Glutamatergic neuron (in vitro differentiated cells): ENCODE measurements at regions not wholly inside any gene's neighbourhood (a gene's known extent, or its start where the extent isn't known, plus 50 kb on each side); places are given as distances from the start of the nearest gene placed in this dataset.
"Not testable (repeated sequence)": the region's sequence is repeated elsewhere in the genome, so short reads cannot be mapped to it uniquely, and the experiment has no call there.

ENCODE experiments used
- DNase-seq: peaks from one replicate; pipeline ENCODE4 v3.0.0; 2022
- H3K27ac Mint-ChIP-seq: one replicate; pipeline ENCODE4 v1.8.0; 2020; ENCODE audit warnings: mild to moderate bottlenecking, mixed read lengths, inconsistent platforms; ENCODE audit not compliant: unreplicated experiment
- H3K27me3 Mint-ChIP-seq: one replicate; pipeline ENCODE4 v1.8.0; 2020; ENCODE audit warnings: mild to moderate bottlenecking, moderate library complexity, mixed read lengths, inconsistent platforms; ENCODE audit not compliant: unreplicated experiment
- H3K36me3 Mint-ChIP-seq: one replicate; pipeline ENCODE4 v1.8.0; 2020; ENCODE audit warnings: mild to moderate bottlenecking, mixed read lengths, inconsistent platforms; ENCODE audit not compliant: unreplicated experiment
- H3K4me1 Mint-ChIP-seq: one replicate; pipeline ENCODE4 v1.8.0; 2020; ENCODE audit warnings: mild to moderate bottlenecking, low read depth, mixed read lengths, inconsistent platforms; ENCODE audit not compliant: unreplicated experiment
- H3K4me3 Mint-ChIP-seq: one replicate; pipeline ENCODE4 v1.8.0; 2020; ENCODE audit warnings: mild to moderate bottlenecking, mixed read lengths, inconsistent platforms; ENCODE audit not compliant: unreplicated experiment
- H3K9me3 Mint-ChIP-seq: one replicate; pipeline ENCODE4 v1.8.0; 2020; ENCODE audit warnings: mild to moderate bottlenecking, moderate library complexity, mixed read lengths, inconsistent platforms; ENCODE audit not compliant: unreplicated experiment

GRCh38 chr2:87151835-87152493, 130.3 kb upstream of the PLGLB1 start:
- H3K9me3 Mint-ChIP-seq, H3K4me1 Mint-ChIP-seq, H3K27ac Mint-ChIP-seq, H3K27me3 Mint-ChIP-seq, H3K4me3 Mint-ChIP-seq, DNase-seq, H3K36me3 Mint-ChIP-seq: not testable (repeated sequence)

GRCh38 chr2:87174454-87174853, 152.8 kb upstream of the PLGLB1 start:
- not testable (repeated sequence) for H3K4me3 Mint-ChIP-seq, H3K27ac Mint-ChIP-seq, H3K9me3 Mint-ChIP-seq, H3K27me3 Mint-ChIP-seq, DNase-seq, H3K4me1 Mint-ChIP-seq, H3K36me3 Mint-ChIP-seq

GRCh38 chr2:87183373-87183772, 161.7 kb upstream of the PLGLB1 start:
- H3K4me3 Mint-ChIP-seq, H3K27ac Mint-ChIP-seq, H3K9me3 Mint-ChIP-seq, H3K27me3 Mint-ChIP-seq, H3K36me3 Mint-ChIP-seq, DNase-seq, H3K4me1 Mint-ChIP-seq: not testable (repeated sequence)

GRCh38 chr2:87184260-87184659, 162.6 kb upstream of the PLGLB1 start:
- not testable (repeated sequence) for H3K36me3 Mint-ChIP-seq, H3K9me3 Mint-ChIP-seq, H3K27ac Mint-ChIP-seq, DNase-seq, H3K27me3 Mint-ChIP-seq, H3K4me1 Mint-ChIP-seq, H3K4me3 Mint-ChIP-seq

- not testable (repeated sequence) for DNase-seq, H3K27me3 Mint-ChIP-seq, H3K36me3 Mint-ChIP-seq, H3K27ac Mint-ChIP-seq, H3K4me1 Mint-ChIP-seq, H3K4me3 Mint-ChIP-seq, H3K9me3 Mint-ChIP-seq
Observed at GRCh38 chr2:87189214-87189613, 167.6 kb upstream of the PLGLB1 start.

GRCh38 chr2:87193336-87193735, 171.7 kb upstream of the PLGLB1 start:
- H3K36me3 Mint-ChIP-seq, H3K4me3 Mint-ChIP-seq, H3K9me3 Mint-ChIP-seq, H3K27me3 Mint-ChIP-seq, H3K4me1 Mint-ChIP-seq, DNase-seq, H3K27ac Mint-ChIP-seq: not testable (repeated sequence)

- not testable (repeated sequence) for H3K4me1 Mint-ChIP-seq, H3K36me3 Mint-ChIP-seq, H3K4me3 Mint-ChIP-seq, H3K9me3 Mint-ChIP-seq, DNase-seq, H3K27ac Mint-ChIP-seq, H3K27me3 Mint-ChIP-seq
Observed at GRCh38 chr2:87194254-87194999, 172.8 kb upstream of the PLGLB1 start.

GRCh38 chr2:87196720-87197388, 175.2 kb upstream of the PLGLB1 start:
- not testable (repeated sequence) for H3K4me3 Mint-ChIP-seq, DNase-seq, H3K27me3 Mint-ChIP-seq, H3K27ac Mint-ChIP-seq, H3K4me1 Mint-ChIP-seq, H3K36me3 Mint-ChIP-seq, H3K9me3 Mint-ChIP-seq

- not testable (repeated sequence) for H3K27me3 Mint-ChIP-seq, H3K9me3 Mint-ChIP-seq, H3K4me1 Mint-ChIP-seq, H3K36me3 Mint-ChIP-seq, DNase-seq, H3K4me3 Mint-ChIP-seq, H3K27ac Mint-ChIP-seq
Observed at GRCh38 chr2:87198422-87198821, 176.8 kb upstream of the PLGLB1 start.

- H3K27ac Mint-ChIP-seq, H3K27me3 Mint-ChIP-seq, H3K4me3 Mint-ChIP-seq, H3K9me3 Mint-ChIP-seq, DNase-seq, H3K4me1 Mint-ChIP-seq, H3K36me3 Mint-ChIP-seq: not testable (repeated sequence)
Observed at GRCh38 chr2:87199228-87199627, 177.6 kb upstream of the PLGLB1 start.

GRCh38 chr2:87204569-87205147, 183.0 kb upstream of the PLGLB1 start:
- not testable (repeated sequence) for H3K4me3 Mint-ChIP-seq, H3K27me3 Mint-ChIP-seq, DNase-seq, H3K9me3 Mint-ChIP-seq, H3K4me1 Mint-ChIP-seq, H3K27ac Mint-ChIP-seq, H3K36me3 Mint-ChIP-seq

- not testable (repeated sequence) for H3K27ac Mint-ChIP-seq, H3K4me3 Mint-ChIP-seq, H3K9me3 Mint-ChIP-seq, H3K27me3 Mint-ChIP-seq, H3K4me1 Mint-ChIP-seq, H3K36me3 Mint-ChIP-seq, DNase-seq
Observed at GRCh38 chr2:87212938-87213337, 191.3 kb upstream of the PLGLB1 start.
